Lower lobe of right lung (tissue), 2 donors: ENCODE measurements at regions not wholly inside any gene's neighbourhood (a gene's known extent, or its start where the extent isn't known, plus 50 kb on each side); places are given as distances from the start of the nearest gene placed in this dataset.
"Not testable (repeated sequence)": the region's sequence is repeated elsewhere in the genome, so short reads cannot be mapped to it uniquely, and the experiment has no call there.

Experiments used
- ATAC-seq, 2 donors: fragments of 200-7000 bp; cut with Tn5 transposase; one replicate each; pipeline ENCODE4 v1.9.1; 2020 to 2022; ENCODE audit warnings: mild to moderate bottlenecking in 2 of 2, moderate library complexity in 2 of 2
- DNase-seq: peaks from one replicate; pipeline ENCODE4 v3.0.0-alpha.2; 2020
- H3K27ac ChIP-seq: fragments of 200-600 bp; one replicate; pipeline ENCODE4 v1.8.0; 2022
- H3K27me3 ChIP-seq: fragments of 200-600 bp; one replicate; pipeline ENCODE4 v1.8.0; 2022; ENCODE audit warnings: low read depth
- H3K36me3 ChIP-seq: fragments of 200-600 bp; one replicate; pipeline ENCODE4 v1.8.0; 2022; ENCODE audit warnings: mild to moderate bottlenecking
- H3K4me1 ChIP-seq: fragments of 200-600 bp; one replicate; pipeline ENCODE4 v1.8.0; 2022
- H3K4me3 ChIP-seq: fragments of 200-600 bp; one replicate; pipeline ENCODE4 v1.8.0; 2022; ENCODE audit warnings: mild to moderate bottlenecking
- H3K9me3 ChIP-seq: fragments of 200-600 bp; one replicate; pipeline ENCODE4 v1.8.0; 2022
- CTCF ChIP-seq: fragments of 200-600 bp; IDR thresholded peaks from one replicate; pipeline ENCODE4 v1.8.0; 2022; ENCODE audit warnings: antibody characterized with exemption, mild to moderate bottlenecking
- intact Hi-C: fragments of 100-400 bp; cut with DNase I; formaldehyde crosslinking; loops from one replicate; pipeline ENCODE4 v1.11.0; 2022
- donor health status: DM: no; HTN: yes; CAD: no; lungs with severe emphysema.

DNA sequence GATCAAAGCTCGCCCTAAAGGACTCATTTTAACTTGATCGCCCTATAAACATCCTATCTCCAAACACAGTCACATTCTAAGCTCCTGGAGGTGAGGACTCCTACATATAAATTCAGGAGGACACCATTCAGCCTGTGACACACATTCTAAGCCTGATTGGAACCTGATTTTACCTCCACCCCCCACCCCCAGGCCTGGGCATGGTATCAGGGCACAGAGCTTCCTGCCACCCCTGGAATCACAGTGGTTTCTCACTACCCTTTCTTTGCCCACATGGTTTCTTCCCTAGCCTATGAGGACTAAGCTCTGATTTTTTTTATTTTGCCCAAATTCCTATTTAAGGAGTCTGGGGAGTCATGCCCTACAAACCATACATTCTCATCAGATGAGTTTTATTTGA, 428.1 kb upstream of the ID2 start:
- no peaks in the 10 kb centered on the region for H3K4me1 ChIP-seq
- DNase-seq (no peak), ATAC-seq (no peak)
- no peaks in the 10 kb centered on the region for H3K9me3 ChIP-seq
- intact Hi-C loops = no loop called here
- no peak overlapping the region for H3K4me3 ChIP-seq
- no peak overlapping the region for H3K27ac ChIP-seq
- no peaks in the 10 kb centered on the region for H3K27me3 ChIP-seq
- no peaks in the 10 kb centered on the region for H3K36me3 ChIP-seq
- TF ChIP-seq CTCF = no peak

GRCh38 chr2:8254214-8254613, 427.6 kb upstream of the ID2 start:
- ATAC-seq, H3K27me3 ChIP-seq, DNase-seq, intact Hi-C loops, H3K36me3 ChIP-seq, H3K27ac ChIP-seq, H3K4me1 ChIP-seq, H3K9me3 ChIP-seq, H3K4me3 ChIP-seq: not testable (repeated sequence)

DNA sequence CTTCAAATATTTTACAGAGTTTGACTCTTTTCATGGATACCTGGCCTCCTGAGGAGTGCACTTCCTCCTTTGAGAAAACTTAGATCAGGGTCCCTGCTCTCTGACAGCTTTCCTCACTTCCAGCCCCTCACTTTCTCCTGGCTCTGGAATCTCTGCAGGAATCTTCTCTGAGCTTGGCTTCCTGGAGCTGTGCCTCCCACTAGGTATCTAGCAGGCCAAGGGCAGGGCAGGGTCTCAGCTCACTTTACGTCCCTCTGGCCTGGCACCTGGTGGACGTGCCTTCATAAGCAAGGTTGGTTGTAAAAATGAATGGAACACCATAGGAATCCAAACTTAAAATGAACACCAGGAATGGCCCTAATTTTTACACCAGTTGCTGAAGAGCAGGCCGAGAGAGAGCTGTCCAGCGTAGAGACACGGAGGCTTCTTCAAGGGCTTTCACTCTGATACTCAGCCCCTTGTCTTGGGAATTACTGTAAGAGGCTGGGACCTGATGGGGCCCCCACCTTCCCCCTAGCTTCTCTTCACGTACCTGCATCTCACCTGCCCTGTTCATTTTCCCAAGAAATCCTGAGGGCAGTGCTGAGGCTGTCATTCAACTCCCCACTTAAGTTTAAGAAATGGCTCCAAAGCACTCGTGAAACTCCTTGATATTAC, 426.9 kb upstream of the ID2 start:
- Histone ChIP-seq H3K4me1 (no peaks in the 10 kb centered on the region), H3K9me3 (no peaks in the 10 kb centered on the region), H3K27ac (no peak overlapping the region), H3K36me3 (no peaks in the 10 kb centered on the region), H3K27me3 (no peaks in the 10 kb centered on the region), H3K4me3 (no peak overlapping the region)
- DNase-seq = no peak
- no peak for ATAC-seq
- no peak for TF ChIP-seq CTCF
- intact Hi-C loops = no loop called here

DNA sequence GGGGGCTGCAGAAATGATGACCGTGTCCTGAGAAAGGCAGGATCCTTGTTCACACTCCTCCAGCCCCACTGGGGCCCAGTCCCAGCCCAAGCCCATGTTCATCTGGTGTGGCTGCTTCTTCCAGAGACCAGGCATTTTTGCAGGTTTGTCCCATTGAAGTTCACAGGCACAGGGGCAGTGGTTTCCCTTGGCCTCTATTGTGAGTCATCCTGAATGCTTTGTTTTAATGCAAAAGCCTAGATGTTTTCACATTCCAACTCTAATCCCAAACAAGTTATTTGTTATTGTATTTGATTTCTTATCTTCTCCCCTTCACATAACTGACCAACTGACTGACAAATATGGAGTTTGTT, 426.4 kb upstream of the ID2 start:
- Histone ChIP-seq H3K27ac (no peak overlapping the region), H3K4me1 (no peaks in the 10 kb centered on the region), H3K4me3 (no peak overlapping the region), H3K27me3 (no peaks in the 10 kb centered on the region), H3K9me3 (no peaks in the 10 kb centered on the region), H3K36me3 (no peaks in the 10 kb centered on the region)
- no peak for ATAC-seq
- TF ChIP-seq CTCF = no peak
- intact Hi-C loops = no loop called here
- DNase-seq = no peak

DNA sequence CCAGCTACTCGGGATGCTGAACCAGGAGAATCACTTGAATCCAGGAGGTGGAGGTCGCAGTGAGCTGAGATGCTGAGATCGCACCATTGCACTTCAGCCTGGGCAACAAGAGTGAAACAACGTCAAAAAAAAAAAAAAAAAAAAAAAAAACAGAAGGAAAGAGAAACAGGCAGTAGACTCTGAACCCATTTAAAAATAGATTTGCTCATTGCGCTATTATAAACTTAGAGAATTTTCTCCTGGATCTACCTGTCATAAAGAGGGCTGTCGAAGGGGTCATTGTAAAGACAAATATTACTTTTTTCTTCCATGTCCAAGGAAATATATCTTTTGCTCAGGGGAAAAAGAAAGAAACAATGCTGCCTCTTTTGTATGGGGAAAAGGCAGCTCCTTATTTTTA, 425.0 kb upstream of the ID2 start:
- no peak for TF ChIP-seq CTCF
- no peak for DNase-seq
- Histone ChIP-seq H3K4me3 (no peak overlapping the region), H3K27me3 (no peaks in the 10 kb centered on the region), H3K27ac (no peak overlapping the region), H3K36me3 (no peaks in the 10 kb centered on the region), H3K9me3 (no peaks in the 10 kb centered on the region), H3K4me1 (no peaks in the 10 kb centered on the region)
- ATAC-seq = no peak
- intact Hi-C loops = no loop called here

- intact Hi-C loops = no loop called here
- no peak for TF ChIP-seq CTCF
These were observed 424.4 kb upstream of the ID2 start for GRCh38 chr2:8257502-8257901.

More at GRCh38 chr2:8257502-8257901, 424.4 kb upstream of the ID2 start:
- H3K9me3 ChIP-seq = no peaks in the 10 kb centered on the region
- H3K27me3 ChIP-seq = no peaks in the 10 kb centered on the region
- H3K4me1 ChIP-seq = no peaks in the 10 kb centered on the region
- ATAC-seq (no peak), DNase-seq (no peak)
- no peak overlapping the region for H3K27ac ChIP-seq
- no peak overlapping the region for H3K4me3 ChIP-seq
- H3K36me3 ChIP-seq = no peaks in the 10 kb centered on the region
